ENCODE measurements at regions not wholly inside any gene's neighbourhood (a gene's known extent, or its start where the extent isn't known, plus 50 kb on each side); places are given as distances from the start of the nearest gene placed in this dataset.

GRCh38 chr1:37125295-37125694 is 91.0 kb upstream of the GRIK3 start:
- no peak for DNase-seq
- in situ Hi-C loops (cut with HindIII; ENCODE audit: low pct_ligation_motif_present, low pct_unique_long_range_greater_than_20kb, low sequenced_read_pairs) = no loop called here

GRCh38 chr1:37127254-37127748 is 93.0 kb upstream of the GRIK3 start:
- in situ Hi-C loops (cut with HindIII; ENCODE audit: low pct_ligation_motif_present, low pct_unique_long_range_greater_than_20kb, low sequenced_read_pairs) = no loop called here
- DNase-seq = no peak

GRCh38 chr1:37128091-37128490 is 93.8 kb upstream of the GRIK3 start:
- no peak for DNase-seq
- in situ Hi-C loops (cut with HindIII; ENCODE audit: low pct_ligation_motif_present, low pct_unique_long_range_greater_than_20kb, low sequenced_read_pairs) = no loop called here

GRCh38 chr1:37130221-37130948 is 96.1 kb upstream of the GRIK3 start:
- in situ Hi-C loops (cut with HindIII; ENCODE audit: low pct_ligation_motif_present, low pct_unique_long_range_greater_than_20kb, low sequenced_read_pairs) = no loop called here
- DNase-seq = no peak

GRCh38 chr1:37131281-37131680 is 97.0 kb upstream of the GRIK3 start:
- DNase-seq = no peak
- in situ Hi-C loops (cut with HindIII; ENCODE audit: low pct_ligation_motif_present, low pct_unique_long_range_greater_than_20kb, low sequenced_read_pairs) = no loop called here

- in situ Hi-C loops (cut with HindIII; ENCODE audit: low pct_ligation_motif_present, low pct_unique_long_range_greater_than_20kb, low sequenced_read_pairs) = no loop called here
- no peak for DNase-seq
Observed at GRCh38 chr1:37133276-37134145, 99.2 kb upstream of the GRIK3 start.

GRCh38 chr1:37134599-37134998 is 100.3 kb upstream of the GRIK3 start:
- no peak for DNase-seq
- in situ Hi-C loops (cut with HindIII; ENCODE audit: low pct_ligation_motif_present, low pct_unique_long_range_greater_than_20kb, low sequenced_read_pairs) = no loop called here

- DNase-seq = no peak
- in situ Hi-C loops (cut with HindIII; ENCODE audit: low pct_ligation_motif_present, low pct_unique_long_range_greater_than_20kb, low sequenced_read_pairs) = no loop called here
Observed at GRCh38 chr1:37135032-37135431, 100.7 kb upstream of the GRIK3 start.

- DNase-seq = no peak
- in situ Hi-C loops (cut with HindIII; ENCODE audit: low pct_ligation_motif_present, low pct_unique_long_range_greater_than_20kb, low sequenced_read_pairs) = no loop called here
Observed at GRCh38 chr1:37137014-37137413, 102.7 kb upstream of the GRIK3 start.

- no peak for DNase-seq
- in situ Hi-C loops (cut with HindIII; ENCODE audit: low pct_ligation_motif_present, low pct_unique_long_range_greater_than_20kb, low sequenced_read_pairs) = no loop called here
Observed at GRCh38 chr1:37137601-37138000, 103.3 kb upstream of the GRIK3 start.

- in situ Hi-C loops (cut with HindIII; ENCODE audit: low pct_ligation_motif_present, low pct_unique_long_range_greater_than_20kb, low sequenced_read_pairs) = no loop called here
Observed at GRCh38 chr1:37143800-37144199, 109.5 kb upstream of the GRIK3 start.

GRCh38 chr1:37146071-37146470 is 111.8 kb upstream of the GRIK3 start:
- in situ Hi-C loops (cut with HindIII; ENCODE audit: low pct_ligation_motif_present, low pct_unique_long_range_greater_than_20kb, low sequenced_read_pairs) = no loop called here
- no peak for DNase-seq

More at GRCh38 chr1:37143800-37144199, 109.5 kb upstream of the GRIK3 start:
- no peak for DNase-seq

GRCh38 chr1:37147392-37147831 is 113.1 kb upstream of the GRIK3 start:
- in situ Hi-C loops (cut with HindIII; ENCODE audit: low pct_ligation_motif_present, low pct_unique_long_range_greater_than_20kb, low sequenced_read_pairs) = no loop called here
- no peak for DNase-seq

GRCh38 chr1:37147906-37148305 is 113.6 kb upstream of the GRIK3 start:
- in situ Hi-C loops (cut with HindIII; ENCODE audit: low pct_ligation_motif_present, low pct_unique_long_range_greater_than_20kb, low sequenced_read_pairs) = no loop called here
- no peak for DNase-seq

GRCh38 chr1:37148663-37149062 is 114.3 kb upstream of the GRIK3 start:
- in situ Hi-C loops (cut with HindIII; ENCODE audit: low pct_ligation_motif_present, low pct_unique_long_range_greater_than_20kb, low sequenced_read_pairs) = no loop called here
- DNase-seq = no peak

GRCh38 chr1:37149296-37149695 is 115.0 kb upstream of the GRIK3 start:
- in situ Hi-C loops (cut with HindIII; ENCODE audit: low pct_ligation_motif_present, low pct_unique_long_range_greater_than_20kb, low sequenced_read_pairs) = no loop called here
- DNase-seq = no peak

GRCh38 chr1:37150986-37151385 is 116.7 kb upstream of the GRIK3 start:
- DNase-seq = no peak
- in situ Hi-C loops (cut with HindIII; ENCODE audit: low pct_ligation_motif_present, low pct_unique_long_range_greater_than_20kb, low sequenced_read_pairs) = no loop called here

GRCh38 chr1:37151789-37152188 is 117.5 kb upstream of the GRIK3 start:
- in situ Hi-C loops (cut with HindIII; ENCODE audit: low pct_ligation_motif_present, low pct_unique_long_range_greater_than_20kb, low sequenced_read_pairs) = no loop called here
- no peak for DNase-seq

GRCh38 chr1:37152491-37152890 is 118.2 kb upstream of the GRIK3 start:
- DNase-seq = no peak
- in situ Hi-C loops (cut with HindIII; ENCODE audit: low pct_ligation_motif_present, low pct_unique_long_range_greater_than_20kb, low sequenced_read_pairs) = no loop called here

Measured in ACHN (cell line).